ENCODE measurements at regions not wholly inside any gene's neighbourhood (a gene's known extent, or its start where the extent isn't known, plus 50 kb on each side); places are given as distances from the start of the nearest gene placed in this dataset.

DNA sequence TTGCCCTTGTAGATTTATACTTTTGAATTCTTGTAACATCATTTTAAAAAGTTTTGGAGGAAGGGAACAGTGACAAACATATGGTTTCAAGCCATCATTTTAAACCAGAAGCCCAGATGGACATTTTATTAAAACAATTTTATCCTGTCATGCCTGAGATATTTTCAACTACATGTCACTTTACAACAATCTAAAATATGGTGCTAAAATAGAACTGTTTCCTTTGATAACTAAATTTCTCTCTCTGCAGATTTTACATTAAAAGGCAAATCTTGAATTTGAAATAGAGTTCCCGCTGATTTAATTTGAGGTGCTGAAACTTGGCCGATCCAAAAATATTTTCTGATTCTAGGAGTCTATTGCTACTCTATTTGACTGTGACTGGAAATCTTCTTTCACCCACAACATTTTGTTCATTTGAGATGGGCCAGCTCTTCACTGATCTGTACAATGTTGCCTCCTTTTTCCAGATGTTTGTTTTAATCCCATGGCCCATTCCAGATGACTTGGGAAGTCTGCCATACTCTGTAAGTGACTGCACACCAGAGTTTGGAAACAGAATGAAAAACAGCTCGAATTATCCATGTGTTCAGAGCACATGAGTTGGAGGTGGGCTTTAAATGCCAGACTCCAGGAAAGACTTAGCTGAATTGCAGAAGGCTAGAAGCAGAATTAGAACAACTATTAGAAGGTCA is 402.5 kb downstream of the TMEM135 start:
- no peak overlapping the region for H3K27ac ChIP-seq (ENCODE audit: low read depth, low read length)
- TF ChIP-seq EZH2 (IDR thresholded peaks at IDR 0.05; ENCODE audit: insufficient read depth, low read length): no peak
- TF ChIP-seq, protein P1, sequence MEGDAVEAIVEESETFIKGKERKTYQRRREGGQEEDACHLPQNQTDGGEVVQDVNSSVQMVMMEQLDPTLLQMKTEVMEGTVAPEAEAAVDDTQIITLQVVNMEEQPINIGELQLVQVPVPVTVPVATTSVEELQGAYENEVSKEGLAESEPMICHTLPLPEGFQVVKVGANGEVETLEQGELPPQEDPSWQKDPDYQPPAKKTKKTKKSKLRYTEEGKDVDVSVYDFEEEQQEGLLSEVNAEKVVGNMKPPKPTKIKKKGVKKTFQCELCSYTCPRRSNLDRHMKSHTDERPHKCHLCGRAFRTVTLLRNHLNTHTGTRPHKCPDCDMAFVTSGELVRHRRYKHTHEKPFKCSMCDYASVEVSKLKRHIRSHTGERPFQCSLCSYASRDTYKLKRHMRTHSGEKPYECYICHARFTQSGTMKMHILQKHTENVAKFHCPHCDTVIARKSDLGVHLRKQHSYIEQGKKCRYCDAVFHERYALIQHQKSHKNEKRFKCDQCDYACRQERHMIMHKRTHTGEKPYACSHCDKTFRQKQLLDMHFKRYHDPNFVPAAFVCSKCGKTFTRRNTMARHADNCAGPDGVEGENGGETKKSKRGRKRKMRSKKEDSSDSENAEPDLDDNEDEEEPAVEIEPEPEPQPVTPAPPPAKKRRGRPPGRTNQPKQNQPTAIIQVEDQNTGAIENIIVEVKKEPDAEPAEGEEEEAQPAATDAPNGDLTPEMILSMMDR (IDR thresholded peaks at IDR 0.05; ENCODE audit: insufficient read depth, low read depth, low read length): no peak
- no peaks in the 10 kb centered on the region for H4K20me1 ChIP-seq (ENCODE audit: insufficient read depth, low read length)
- no peaks in the 10 kb centered on the region for H3K27me3 ChIP-seq (ENCODE audit: insufficient read depth, low read length)
- peaks cover 23% of the 10 kb centered on the region for H3K4me1 ChIP-seq (ENCODE audit: insufficient read depth, low read length)
- peak overlapping the region; percentile 7 for H2AFZ ChIP-seq (ENCODE audit: low read depth, low read length)
- Mint-ChIP-seq H3K4me1 (ENCODE audit: low read depth, unreplicated experiment) (peaks cover 26% of the 10 kb centered on the region), H3K27me3 (ENCODE audit: low read depth, unreplicated experiment) (peaks cover 3% of the 10 kb centered on the region), H3K9me3 (ENCODE audit: unreplicated experiment) (no peaks in the 10 kb centered on the region), H3K36me3 (ENCODE audit: low read depth, unreplicated experiment) (no peaks in the 10 kb centered on the region), H3K27ac (ENCODE audit: unreplicated experiment) (peak overlapping the region; percentile 27), H3K4me3 (ENCODE audit: unreplicated experiment) (no peak overlapping the region)
- H3K4me3 ChIP-seq (ENCODE audit: insufficient read depth, low read depth, low read length): no peak overlapping the region
- H3K4me2 ChIP-seq (ENCODE audit: low read length): no peak overlapping the region
- H3K9me3 ChIP-seq (ENCODE audit: insufficient read depth, low read depth, low read length): no peaks in the 10 kb centered on the region
- no peak for FAIRE-seq
- DNase-seq (ENCODE audit: low read depth): no peak
- H3K79me2 ChIP-seq (ENCODE audit: insufficient read depth, low read length): no peaks in the 10 kb centered on the region
- no peak overlapping the region for H3K9ac ChIP-seq (ENCODE audit: low read length)
- no peaks in the 10 kb centered on the region for H3K36me3 ChIP-seq (ENCODE audit: insufficient read depth, low read length)

DNA sequence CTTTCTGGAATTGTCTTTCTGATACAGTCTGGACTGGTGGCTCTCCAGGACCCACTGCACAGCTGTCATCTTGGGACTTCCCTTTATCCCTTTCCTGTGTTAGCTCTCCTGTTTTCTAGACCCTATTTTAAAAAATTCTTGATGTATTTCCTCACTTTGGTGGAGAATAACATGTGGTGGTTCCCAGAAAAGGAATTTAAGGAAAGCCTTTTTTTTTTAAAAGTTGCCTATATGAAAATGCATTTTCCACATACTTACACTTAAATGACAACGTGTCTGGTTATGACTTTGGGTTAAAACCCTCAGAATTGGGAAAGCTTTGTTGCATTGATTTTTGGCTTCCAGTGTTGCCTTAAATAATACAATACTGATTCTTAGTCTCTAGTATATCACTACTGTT is 400.7 kb downstream of the TMEM135 start:
- TF ChIP-seq, protein P1 (IDR thresholded peaks at IDR 0.05; ENCODE audit: insufficient read depth, low read depth, low read length): no peak
- no peak for TF ChIP-seq EZH2 (IDR thresholded peaks at IDR 0.05; ENCODE audit: insufficient read depth, low read length)
- peaks cover 1% of the 10 kb centered on the region for H3K27me3 Mint-ChIP-seq (ENCODE audit: low read depth, unreplicated experiment)
- Histone ChIP-seq H3K79me2 (ENCODE audit: insufficient read depth, low read length) (no peaks in the 10 kb centered on the region), H3K4me1 (ENCODE audit: insufficient read depth, low read length) (peaks cover 17% of the 10 kb centered on the region), H3K9ac (ENCODE audit: low read length) (no peak overlapping the region), H3K4me3 (ENCODE audit: insufficient read depth, low read depth, low read length) (no peak overlapping the region), H3K36me3 (ENCODE audit: insufficient read depth, low read length) (no peaks in the 10 kb centered on the region), H3K27ac (ENCODE audit: low read depth, low read length) (peak overlapping the region; percentile 49), H2AFZ (ENCODE audit: low read depth, low read length) (no peak overlapping the region), H3K27me3 (ENCODE audit: insufficient read depth, low read length) (no peaks in the 10 kb centered on the region), H3K9me3 (ENCODE audit: insufficient read depth, low read depth, low read length) (no peaks in the 10 kb centered on the region), H4K20me1 (ENCODE audit: insufficient read depth, low read length) (no peaks in the 10 kb centered on the region), H3K4me2 (ENCODE audit: low read length) (no peak overlapping the region)
- peak overlapping the region; percentile 21 for H3K27ac Mint-ChIP-seq (ENCODE audit: unreplicated experiment)
- DNase-seq (ENCODE audit: low read depth) (no peak), FAIRE-seq (peak; percentile 50)
- no peaks in the 10 kb centered on the region for H3K9me3 Mint-ChIP-seq (ENCODE audit: unreplicated experiment)
- no peaks in the 10 kb centered on the region for H3K36me3 Mint-ChIP-seq (ENCODE audit: low read depth, unreplicated experiment)
- no peak overlapping the region for H3K4me3 Mint-ChIP-seq (ENCODE audit: unreplicated experiment)
- H3K4me1 Mint-ChIP-seq (ENCODE audit: low read depth, unreplicated experiment): peaks cover 25% of the 10 kb centered on the region

DNA sequence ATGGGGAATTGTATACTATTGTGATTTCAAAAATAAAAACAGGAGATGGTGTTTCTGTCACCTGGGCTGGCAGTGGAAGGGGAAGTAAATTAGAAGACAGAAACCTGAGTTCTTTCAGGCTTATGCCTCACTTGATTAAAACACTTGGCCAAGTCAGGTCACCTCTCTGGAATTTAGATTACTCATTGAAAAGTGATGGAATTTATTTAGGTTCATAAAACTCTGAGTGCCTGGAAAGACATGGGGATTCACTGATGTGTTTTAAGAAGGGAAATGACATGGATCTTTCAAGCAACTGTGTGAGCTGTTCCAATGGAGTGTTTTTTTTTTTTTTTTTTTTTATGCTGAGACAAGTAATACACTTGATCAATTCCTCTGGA is 400.1 kb downstream of the TMEM135 start:
- Mint-ChIP-seq H3K4me3 (ENCODE audit: unreplicated experiment) (no peak overlapping the region), H3K9me3 (ENCODE audit: unreplicated experiment) (no peaks in the 10 kb centered on the region), H3K27ac (ENCODE audit: unreplicated experiment) (no peak overlapping the region), H3K4me1 (ENCODE audit: low read depth, unreplicated experiment) (peaks cover 25% of the 10 kb centered on the region), H3K36me3 (ENCODE audit: low read depth, unreplicated experiment) (no peaks in the 10 kb centered on the region), H3K27me3 (ENCODE audit: low read depth, unreplicated experiment) (no peaks in the 10 kb centered on the region)
- no peak overlapping the region for H2AFZ ChIP-seq (ENCODE audit: low read depth, low read length)
- H3K9ac ChIP-seq (ENCODE audit: low read length): no peak overlapping the region
- TF ChIP-seq EZH2 (IDR thresholded peaks at IDR 0.05; ENCODE audit: insufficient read depth, low read length): no peak
- TF ChIP-seq, protein P1 (IDR thresholded peaks at IDR 0.05; ENCODE audit: insufficient read depth, low read depth, low read length): no peak
- H3K27ac ChIP-seq (ENCODE audit: low read depth, low read length): peak overlapping the region; percentile 57
- no peaks in the 10 kb centered on the region for H4K20me1 ChIP-seq (ENCODE audit: insufficient read depth, low read length)
- H3K9me3 ChIP-seq (ENCODE audit: insufficient read depth, low read depth, low read length): no peaks in the 10 kb centered on the region
- no peak overlapping the region for H3K4me3 ChIP-seq (ENCODE audit: insufficient read depth, low read depth, low read length)
- H3K27me3 ChIP-seq (ENCODE audit: insufficient read depth, low read length): no peaks in the 10 kb centered on the region
- H3K4me1 ChIP-seq (ENCODE audit: insufficient read depth, low read length): peaks cover 17% of the 10 kb centered on the region
- no peaks in the 10 kb centered on the region for H3K36me3 ChIP-seq (ENCODE audit: insufficient read depth, low read length)
- peak; percentile 89 for DNase-seq (ENCODE audit: low read depth)
- peak overlapping the region; percentile 19 for H3K4me2 ChIP-seq (ENCODE audit: low read length)
- no peaks in the 10 kb centered on the region for H3K79me2 ChIP-seq (ENCODE audit: insufficient read depth, low read length)
- peak; percentile 93 for FAIRE-seq
